Endothelial cell of umbilical vein (primary cell): ENCODE measurements at regions not wholly inside any gene's neighbourhood (a gene's known extent, or its start where the extent isn't known, plus 50 kb on each side); places are given as distances from the start of the nearest gene placed in this dataset.

Experiments used
- BruUV-seq: library from RNA; stranded (reverse); fragments of 400-500 nt; replicated peaks from 2 replicates; lab custom pipeline; 2021; lab: Mats Ljungman, UMichigan
- CTCF ChIA-PET: fragments of 300-600, 350-600 bp; sonication (Branson Sonifier 250); formaldehyde crosslinking; loops from one replicate; lab custom pipeline; 2021; ENCODE audit warnings: antibody characterized with exemption, inconsistent platforms; lab: Charles Lee
- POLR2A ChIA-PET: fragments of 300-600, 350-600 bp; sonication (Branson Sonifier 250); formaldehyde crosslinking; loops from one replicate; lab custom pipeline; 2021; ENCODE audit warnings: antibody characterized with exemption, inconsistent platforms; lab: Charles Lee
- DNase-seq: peaks from one replicate; pipeline ENCODE4 v3.0.0-alpha.2; 2011; ENCODE audit warnings: low read depth, low spot score
- FAIRE-seq: peaks from 2 replicates; lab custom pipeline; 2011; peaks lifted over from hg19 to GRCh38; lab: Jason Lieb, UNC
- H2AFZ ChIP-seq: 2 replicates; pipeline ENCODE4 v1.6.0; 2012; ENCODE audit warnings: low read depth, low read length, control low read depth, inconsistent platforms
- H3K27ac ChIP-seq: 2 replicates; pipeline ENCODE4 v1.5.1; 2011; ENCODE audit warnings: low read depth, mild to moderate bottlenecking, control low read depth, low read length, moderate library complexity; ENCODE audit not compliant: insufficient read depth
- H3K27me3 ChIP-seq, 2 experiments: 2 replicates each; pipeline versions ENCODE4 v1.6.0 to v1.6.1; 2011; ENCODE audit warnings: low read length in 2 of 2, mixed read lengths in 1 of 2; ENCODE audit not compliant: control insufficient read depth in 2 of 2, insufficient read depth in 2 of 2
- H3K36me3 ChIP-seq, 2 experiments: 2 replicates in 1 of 2; 3 replicates in 1 of 2; pipeline ENCODE4 v1.5.1; 2011; ENCODE audit warnings: low read length in 2 of 2, mild to moderate bottlenecking in 1 of 2, moderate library complexity in 1 of 2; ENCODE audit not compliant: control insufficient read depth in 2 of 2, insufficient read depth in 2 of 2; ENCODE audit errors: extremely low read depth in 1 of 2
- H3K4me1 ChIP-seq: 3 replicates; pipeline ENCODE4 v1.5.1; 2011; ENCODE audit warnings: mild to moderate bottlenecking, low read length; ENCODE audit not compliant: control insufficient read depth, insufficient read depth; ENCODE audit errors: extremely low read depth
- H3K4me2 ChIP-seq: 2 replicates; pipeline ENCODE4 v1.6.1; 2011; ENCODE audit warnings: low read length, control low read depth, mixed read lengths; ENCODE audit not compliant: insufficient read depth
- H3K4me3 ChIP-seq, 3 experiments: fragments of 200-600 bp in 1 of 3; sonication (generic), shearing (Covaris generic) in 1 of 3; replicated peaks in 1 of 3; 2 replicates each; pipeline ENCODE4 v1.5.1; 2011 to 2016; ENCODE audit warnings: control low read depth in 3 of 3, low read length in 3 of 3, mild to moderate bottlenecking in 2 of 3, inconsistent platforms in 1 of 3, low read depth in 1 of 3, moderate library complexity in 1 of 3; ENCODE audit not compliant: insufficient read depth in 1 of 3
- H3K79me2 ChIP-seq: 2 replicates; pipeline ENCODE4 v1.6.0; 2012; ENCODE audit warnings: low read length, inconsistent platforms; ENCODE audit not compliant: control insufficient read depth, insufficient read depth
- H3K9ac ChIP-seq: replicated peaks from 2 replicates; pipeline ENCODE3; 2011; ENCODE audit warnings: low read length, control low read depth; ENCODE audit not compliant: insufficient read depth; ENCODE audit errors: extremely low read depth
- H3K9me1 ChIP-seq: replicated peaks from 3 replicates; pipeline ENCODE4 v1.6.0; 2011; ENCODE audit warnings: mild to moderate bottlenecking, low read length; ENCODE audit not compliant: control insufficient read depth, insufficient read depth; ENCODE audit errors: extremely low read depth
- H3K9me3 ChIP-seq: replicated peaks from 2 replicates; pipeline ENCODE4 v1.5.1; 2012; ENCODE audit warnings: low read length, inconsistent platforms; ENCODE audit not compliant: control insufficient read depth, insufficient read depth
- H4K20me1 ChIP-seq: replicated peaks from 2 replicates; pipeline ENCODE3; 2011; ENCODE audit warnings: mild to moderate bottlenecking, low read length; ENCODE audit not compliant: control insufficient read depth, insufficient read depth; ENCODE audit errors: extremely low read depth
- CTCF ChIP-seq, 2 donors: IDR thresholded peaks; 1 replicate in 1 of 2; 2 replicates in 1 of 2; pipeline ENCODE4 v1.5.1; 2011; ENCODE audit warnings: low read length in 2 of 2, mild to moderate bottlenecking in 2 of 2, moderate library complexity in 2 of 2, control low read depth in 1 of 2, inconsistent platforms in 1 of 2, low read depth in 1 of 2; ENCODE audit not compliant: insufficient read depth in 1 of 2; ENCODE audit errors: extremely low read depth in 1 of 2
- EZH2 ChIP-seq: IDR thresholded peaks from 2 replicates; pipeline ENCODE4 v1.6.1; 2012; ENCODE audit warnings: borderline replicate concordance, low read depth, mild to moderate bottlenecking, moderate library complexity, low read length, inconsistent platforms; ENCODE audit not compliant: severe bottlenecking
- FOS ChIP-seq: IDR thresholded peaks from 2 replicates; pipeline ENCODE4 v1.6.1; 2011; ENCODE audit warnings: mild to moderate bottlenecking, low read length, moderate library complexity, borderline replicate concordance; ENCODE audit not compliant: insufficient read depth
- GATA2 ChIP-seq: IDR thresholded peaks from 2 replicates; pipeline ENCODE4 v1.7.0; 2011; ENCODE audit warnings: low read depth, mild to moderate bottlenecking, moderate library complexity, mixed read lengths, low read length; ENCODE audit not compliant: insufficient read length, insufficient read depth
- JUN ChIP-seq: IDR thresholded peaks from 2 replicates; pipeline ENCODE4 v1.6.1; 2011; ENCODE audit warnings: borderline replicate concordance, low read depth; ENCODE audit not compliant: insufficient read length, insufficient read depth
- MAX ChIP-seq: IDR thresholded peaks from 2 replicates; pipeline ENCODE4 v1.6.1; 2011; ENCODE audit not compliant: insufficient read depth, insufficient read length
- MYC ChIP-seq: IDR thresholded peaks from one replicate; pipeline ENCODE4 v1.6.1; 2011; ENCODE audit warnings: mild to moderate bottlenecking, low read depth, low read length
- POLR2A ChIP-seq: IDR thresholded peaks from 2 replicates; pipeline ENCODE4 v1.6.1; 2012; ENCODE audit warnings: low read depth, mild to moderate bottlenecking, control low read depth, low read length
- POLR2AphosphoS5 ChIP-seq: IDR thresholded peaks from 2 replicates; pipeline ENCODE4 v1.6.1; 2012; ENCODE audit warnings: low read depth, mild to moderate bottlenecking, control low read depth, low read length, moderate library complexity; ENCODE audit not compliant: insufficient read depth
- dilution Hi-C: fragments of 300-500 bp; cut with MboI; formaldehyde crosslinking; loops from one replicate; pipeline ENCODE4 v1.15.0; 2019; ENCODE audit warnings: low sequenced_read_pairs; ENCODE audit not compliant: extremely low pct_ligation_motif_present
- intact Hi-C: fragments of 100-400 bp; cut with micrococcal nuclease; formaldehyde crosslinking; loops from one replicate; pipeline ENCODE4 v1.10.0; 2022

GRCh38 chr19:30842926-30843325 is 470.7 kb downstream of the ZNF536 start:
- Histone ChIP-seq H3K4me1 (no peaks in the 10 kb centered on the region), H3K9me1 (no peaks in the 10 kb centered on the region), H3K9ac (no peak overlapping the region), H2AFZ (no peak overlapping the region), H3K79me2 (no peaks in the 10 kb centered on the region), H3K27me3 (no peaks in the 10 kb centered on the region), H3K36me3 (no peaks in the 10 kb centered on the region), H3K4me3 (no peak overlapping the region), H4K20me1 (no peaks in the 10 kb centered on the region), H3K4me2 (no peak overlapping the region), H3K9me3 (peaks cover 2% of the 10 kb centered on the region), H3K27ac (no peak overlapping the region)
- no peak for DNase-seq
- CTCF ChIA-PET: no interaction called here
- dilution Hi-C loops (no loop called here), intact Hi-C loops (no loop called here)
- BruUV-seq: no TSS peak
- TF ChIP-seq POLR2AphosphoS5 (no peak), GATA2 (no peak), MYC (no peak), FOS (no peak), MAX (no peak), JUN (no peak), EZH2 (no peak), POLR2A (no peak), CTCF (IDR thresholded peaks at IDR 0.05; ENCODE audit: extremely low read depth in 1 of 2, insufficient read depth in 1 of 2, low read depth in 1 of 2, low read length in 2 of 2) (no peak)
- POLR2A ChIA-PET: no interaction called here
- FAIRE-seq: no peak
